SU-DHL-6 (cell line): ENCODE measurements at regions not wholly inside any gene's neighbourhood (a gene's known extent, or its start where the extent isn't known, plus 50 kb on each side); places are given as distances from the start of the nearest gene placed in this dataset.

Experiments used
- CTCF ChIP-seq: fragments of 200-600 bp; sonication (generic); IDR thresholded peaks from one replicate; pipeline ENCODE4 v1.5.1; 2017; ENCODE audit warnings: antibody characterized with exemption, mild to moderate bottlenecking, low read length, moderate library complexity; ENCODE audit not compliant: insufficient read depth, poor library complexity, severe bottlenecking
- EZH2phosphoT487 ChIP-seq: fragments of 200-600 bp; sonication (generic), shearing (Covaris generic); conservative IDR thresholded peaks from 2 replicates; pipeline ENCODE4 v1.6.1; 2018; ENCODE audit warnings: mild to moderate bottlenecking, antibody characterized with exemption, low read length, moderate library complexity, mixed read lengths

- TF ChIP-seq EZH2phosphoT487 (no peak), CTCF (no peak)
Measured at GRCh38 chr3:177983320-177983719, 552.9 kb upstream of the KCNMB2 start.
